Stimulated activated CD8-positive, alpha-beta memory T cell treated with anti-CD3 and anti-CD28 coated beads, Interleukin-2, amount 100 ng/mL, for 48 hours (primary cell): ENCODE measurements at regions not wholly inside any gene's neighbourhood (a gene's known extent, or its start where the extent isn't known, plus 50 kb on each side); places are given as distances from the start of the nearest gene placed in this dataset.
A peak's percentile ranks its signal among the peaks of the same experiment; 100 is the strongest.
"Not testable (repeated sequence)": the region's sequence is repeated elsewhere in the genome, so short reads cannot be mapped to it uniquely, and the experiment has no call there.

Experiments used
- DNase-seq, 2 donors: peaks; one replicate each; pipeline ENCODE4 v3.0.0-alpha.2; 2020; ENCODE audit warnings: low read depth in 2 of 2

DNA sequence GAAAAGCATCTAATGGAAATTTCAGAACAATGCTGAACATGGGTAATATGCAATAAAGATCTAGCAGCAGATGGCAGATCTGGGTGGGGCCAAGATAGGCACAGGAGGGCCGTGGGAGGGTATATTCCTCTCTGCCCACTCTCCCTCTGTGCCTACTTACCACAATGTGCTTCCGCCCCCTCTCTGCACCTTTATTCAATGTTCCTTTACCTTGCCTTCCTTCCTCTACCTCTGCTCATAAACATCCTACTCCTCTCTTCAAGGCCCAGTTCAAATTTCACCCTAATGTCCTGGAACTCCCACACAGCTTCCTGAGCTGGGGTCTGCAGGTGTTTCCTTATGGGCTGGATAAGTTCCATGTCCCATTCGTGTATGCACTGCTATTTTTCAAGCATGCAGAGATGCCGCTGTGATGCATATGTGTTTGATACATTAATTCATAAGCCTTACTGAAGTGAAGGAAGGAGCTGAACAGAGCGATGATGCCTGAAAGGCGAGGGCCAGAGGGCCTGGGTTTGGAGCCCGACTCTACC is 65.6 kb upstream of the EDEM3 start:
- DNase-seq: no peak

DNA sequence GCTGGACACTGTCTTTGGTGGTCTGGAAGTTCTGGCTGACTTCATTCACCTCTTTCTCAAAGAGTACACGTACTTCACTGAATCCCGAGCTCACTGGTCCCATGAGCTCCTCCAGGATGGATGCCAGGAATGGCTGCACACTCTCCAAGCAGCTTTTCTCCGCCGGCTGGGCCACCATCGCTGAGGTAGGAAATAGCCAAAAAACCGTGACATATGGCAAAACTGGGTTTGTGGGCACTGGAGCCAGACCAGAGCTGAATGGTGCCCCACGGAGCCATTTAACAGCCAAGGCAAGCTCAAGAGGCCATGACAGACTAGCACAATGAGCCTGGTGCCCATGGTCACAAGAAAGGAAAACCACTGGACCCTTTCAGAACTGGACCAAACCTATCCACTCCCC is 64.0 kb upstream of the EDEM3 start:
- no peak for DNase-seq

- DNase-seq: not testable (repeated sequence)
Observed at GRCh38 chr1:184817003-184817402, 62.3 kb upstream of the EDEM3 start.

GRCh38 chr1:184813528-184814089 is 59.0 kb upstream of the EDEM3 start:
- DNase-seq: no peak

GRCh38 chr1:184811439-184812111 is 56.9 kb upstream of the EDEM3 start:
- no peak for DNase-seq

- no peak for DNase-seq
Observed at GRCh38 chr1:184810735-184811343, 56.2 kb upstream of the EDEM3 start.

- no peak for DNase-seq
Observed at GRCh38 chr1:184806296-184806721, 51.7 kb upstream of the EDEM3 start.

DNA sequence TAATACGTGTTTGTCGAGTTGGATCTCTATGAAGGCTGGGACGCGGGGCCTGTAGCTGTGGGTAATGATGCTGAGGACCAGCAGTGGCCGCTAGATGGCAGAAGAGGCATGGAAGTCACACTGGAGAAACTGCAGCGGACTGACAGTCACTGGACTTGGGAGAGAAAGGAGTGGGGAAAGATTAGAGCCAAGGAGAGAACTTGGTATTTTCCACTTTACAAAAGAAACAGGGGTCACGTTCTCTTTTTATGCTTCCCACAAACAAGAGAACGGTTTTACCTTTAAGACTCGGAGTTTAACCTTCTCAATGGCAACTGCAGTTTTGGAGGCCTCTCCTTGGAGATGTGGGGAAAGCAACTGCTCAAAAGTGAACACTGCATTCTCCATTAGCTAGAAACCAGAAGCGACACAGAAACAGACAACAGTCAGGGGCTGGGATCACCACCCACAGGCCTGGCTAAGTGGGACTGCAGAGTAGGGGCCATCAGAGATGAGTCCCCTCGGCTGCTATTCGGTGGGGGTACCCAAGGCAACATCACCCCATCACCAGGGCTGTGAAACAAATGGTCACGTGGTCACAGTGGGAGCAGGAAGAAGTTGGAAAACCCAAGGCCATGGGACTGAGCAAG is 51.1 kb upstream of the EDEM3 start:
- peak; percentile 73 to 74 for DNase-seq
